ENCODE measurements at regions not wholly inside any gene's neighbourhood (a gene's known extent, or its start where the extent isn't known, plus 50 kb on each side); places are given as distances from the start of the nearest gene placed in this dataset.

DNA sequence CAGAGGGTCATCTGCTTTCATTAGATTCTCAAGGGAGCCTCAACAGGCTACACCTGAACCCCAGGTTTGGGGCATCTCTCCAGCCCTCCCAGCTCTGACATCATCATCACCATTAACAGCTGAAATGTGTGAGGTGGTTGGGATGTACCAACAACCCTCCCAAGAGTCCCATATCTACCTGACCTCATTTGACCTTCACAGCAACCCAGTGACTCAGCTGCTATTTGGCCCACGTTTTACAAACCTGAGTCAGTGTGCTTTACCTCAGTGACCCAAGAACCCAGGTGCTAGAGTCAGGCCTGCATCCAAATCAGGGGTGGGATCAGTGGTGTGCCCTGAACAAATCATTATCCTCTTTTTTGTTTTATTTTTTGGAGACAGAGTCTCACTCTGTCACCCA, 53.3 kb upstream of the TINAGL1 start:
- H3K9me3 ChIP-seq, result no peaks in the 10 kb centered on the region
- no peaks in the 10 kb centered on the region for H3K4me1 ChIP-seq
- no peaks in the 10 kb centered on the region for H3K36me3 ChIP-seq
- no peak overlapping the region for H3K4me3 ChIP-seq
- no peaks in the 10 kb centered on the region for H3K27me3 ChIP-seq
- DNase-seq (ENCODE audit: low spot score in 2 of 2), result no peak
- no peak overlapping the region for H3K27ac ChIP-seq
- intact Hi-C loops (cut with DNase I), result no loop called here
- no peak for TF ChIP-seq CTCF (IDR thresholded peaks at IDR 0.05)

- no peaks in the 10 kb centered on the region for H3K36me3 ChIP-seq
- no peak overlapping the region for H3K4me3 ChIP-seq
- TF ChIP-seq CTCF (IDR thresholded peaks at IDR 0.05), result no peak
- H3K27me3 ChIP-seq, result no peaks in the 10 kb centered on the region
- intact Hi-C loops (cut with DNase I), result no loop called here
- H3K4me1 ChIP-seq, result no peaks in the 10 kb centered on the region
- peak; percentile 47 to 68 for DNase-seq (ENCODE audit: low spot score in 2 of 2)
- H3K27ac ChIP-seq, result no peak overlapping the region
- no peaks in the 10 kb centered on the region for H3K9me3 ChIP-seq
Observed at GRCh38 chr1:31523769-31524168, 52.5 kb upstream of the TINAGL1 start.

DNA sequence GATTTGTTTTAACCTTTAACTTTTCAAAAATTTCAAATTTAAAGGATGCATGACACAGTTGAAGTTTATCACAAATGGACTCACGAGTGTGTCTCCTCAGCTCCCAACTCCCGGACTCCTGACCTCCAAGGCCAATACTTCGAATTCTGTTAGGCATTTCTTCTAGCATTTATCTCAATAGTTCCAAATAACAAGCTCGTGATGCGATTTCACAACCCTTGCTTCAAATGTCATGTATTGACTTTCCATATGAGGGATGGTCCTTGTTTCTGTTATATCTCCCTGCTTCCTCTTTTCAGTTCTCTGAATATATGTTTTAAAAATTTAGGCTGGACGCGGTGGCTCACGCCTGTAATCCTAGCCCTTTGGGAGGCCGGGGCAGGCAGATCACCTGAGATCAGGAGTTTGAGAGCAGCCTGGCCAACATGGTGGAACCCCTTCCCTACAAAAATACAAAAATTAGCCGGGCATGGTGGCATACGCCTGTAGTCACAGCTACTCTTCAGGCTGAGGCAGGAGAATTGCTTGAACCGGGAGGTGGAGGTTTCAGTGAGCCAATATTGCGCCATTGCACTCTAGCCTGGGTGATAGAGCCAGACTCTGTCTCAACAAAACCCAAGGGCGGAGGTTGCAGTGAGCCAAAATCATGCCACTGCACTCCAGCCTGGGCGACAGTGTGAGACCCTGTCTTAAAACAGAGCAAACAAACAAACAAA, 52.0 kb upstream of the TINAGL1 start:
- no peak for TF ChIP-seq CTCF (IDR thresholded peaks at IDR 0.05)
- H3K36me3 ChIP-seq, result no peaks in the 10 kb centered on the region
- H3K4me3 ChIP-seq, result no peak overlapping the region
- no peaks in the 10 kb centered on the region for H3K4me1 ChIP-seq
- no peaks in the 10 kb centered on the region for H3K27me3 ChIP-seq
- H3K9me3 ChIP-seq, result no peaks in the 10 kb centered on the region
- no peak overlapping the region for H3K27ac ChIP-seq
- intact Hi-C loops (cut with DNase I), result no loop called here
- DNase-seq (ENCODE audit: low spot score in 2 of 2), result no peak

Data from ascending aorta (tissue), 2 donors.